GM18498 (cell line): ENCODE measurements at regions not wholly inside any gene's neighbourhood (a gene's known extent, or its start where the extent isn't known, plus 50 kb on each side); places are given as distances from the start of the nearest gene placed in this dataset.
"Not testable (repeated sequence)": the region's sequence is repeated elsewhere in the genome, so short reads cannot be mapped to it uniquely, and the experiment has no call there.

Experiments
- ATAC-seq: cut with Tn5 transposase; IDR thresholded peaks from one replicate; pipeline ENCODE4 v1.9.1; 2021; ENCODE audit warnings: mild to moderate bottlenecking, moderate library complexity; ENCODE audit not compliant: unreplicated experiment

- no peak for ATAC-seq
These were observed 292.4 kb upstream of the MKLN1 start for GRCh38 chr7:131035088-131035770.

- ATAC-seq = no peak
These were observed 289.5 kb upstream of the MKLN1 start for GRCh38 chr7:131038153-131038552.

- no peak for ATAC-seq
These were observed 288.3 kb upstream of the MKLN1 start for GRCh38 chr7:131039355-131039762.

GRCh38 chr7:131039836-131040235 lies 287.8 kb upstream of the MKLN1 start:
- ATAC-seq = no peak

GRCh38 chr7:131040467-131040932 lies 287.2 kb upstream of the MKLN1 start:
- ATAC-seq = peak; percentile 62

- ATAC-seq = not testable (repeated sequence)
These were observed 286.5 kb upstream of the MKLN1 start for GRCh38 chr7:131041012-131041695.

- ATAC-seq = no peak
These were observed 285.2 kb upstream of the MKLN1 start for GRCh38 chr7:131042269-131043160.

- ATAC-seq = no peak
These were observed 282.1 kb upstream of the MKLN1 start for GRCh38 chr7:131045526-131045925.

GRCh38 chr7:131046246-131046645 lies 281.4 kb upstream of the MKLN1 start:
- ATAC-seq = no peak

- no peak for ATAC-seq
These were observed 279.9 kb upstream of the MKLN1 start for GRCh38 chr7:131047651-131048304.

- ATAC-seq = no peak
These were observed 276.4 kb upstream of the MKLN1 start for GRCh38 chr7:131051304-131051703.

- ATAC-seq = no peak
These were observed 275.3 kb upstream of the MKLN1 start for GRCh38 chr7:131052285-131052904.

- ATAC-seq = no peak
These were observed 271.7 kb upstream of the MKLN1 start for GRCh38 chr7:131056007-131056406.

GRCh38 chr7:131057015-131057793 lies 270.5 kb upstream of the MKLN1 start:
- peak; percentile 73 for ATAC-seq

- ATAC-seq = peak; percentile 40
These were observed 269.9 kb upstream of the MKLN1 start for GRCh38 chr7:131057794-131058070.

GRCh38 chr7:131058561-131059288 lies 269.0 kb upstream of the MKLN1 start:
- not testable (repeated sequence) for ATAC-seq

GRCh38 chr7:131059401-131059800 lies 268.3 kb upstream of the MKLN1 start:
- not testable (repeated sequence) for ATAC-seq

GRCh38 chr7:131061158-131061557 lies 266.5 kb upstream of the MKLN1 start:
- no peak for ATAC-seq

GRCh38 chr7:131061818-131062217 lies 265.9 kb upstream of the MKLN1 start:
- ATAC-seq = no peak
